ENCODE measurements at regions not wholly inside any gene's neighbourhood (a gene's known extent, or its start where the extent isn't known, plus 50 kb on each side); places are given as distances from the start of the nearest gene placed in this dataset.

DNA sequence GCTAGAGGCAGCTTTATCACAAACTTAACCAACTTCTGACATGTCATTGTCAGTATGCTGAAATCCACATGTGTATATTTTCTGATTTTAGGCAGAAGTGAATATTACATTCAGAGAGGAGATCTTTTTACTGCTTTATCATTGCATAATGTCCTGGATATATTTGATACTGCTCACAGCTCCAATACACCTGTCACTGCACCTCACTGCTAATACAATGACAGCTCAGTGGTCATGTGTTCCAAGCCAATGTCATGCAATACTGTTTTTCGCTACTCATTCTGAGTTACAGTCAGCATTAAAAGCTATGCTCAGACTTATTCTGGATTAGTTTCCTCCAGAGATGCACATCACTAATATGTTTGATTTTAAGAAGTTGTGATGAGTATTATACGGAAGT, 1604.6 kb downstream of the HACE1 start:
- 97% methylated on average over 2 of the region's 2 CpGs for whole genome bisulfite sequencing, 2 donors
- no peaks in the 10 kb centered on the region for H3K36me3 ChIP-seq
- no peak for DNase-seq (ENCODE audit: low spot score in 2 of 2)
- H3K27me3 ChIP-seq, result no peaks in the 10 kb centered on the region
- no peaks in the 10 kb centered on the region for H3K9me3 ChIP-seq
- no peak overlapping the region for H3K4me3 ChIP-seq
- no peaks in the 10 kb centered on the region for H3K4me1 ChIP-seq
- no peak overlapping the region for H3K27ac ChIP-seq
- TF ChIP-seq EP300 (IDR thresholded peaks at IDR 0.05) (no peak), POLR2A (IDR thresholded peaks at IDR 0.05) (no peak)
- TF ChIP-seq, protein P1, sequence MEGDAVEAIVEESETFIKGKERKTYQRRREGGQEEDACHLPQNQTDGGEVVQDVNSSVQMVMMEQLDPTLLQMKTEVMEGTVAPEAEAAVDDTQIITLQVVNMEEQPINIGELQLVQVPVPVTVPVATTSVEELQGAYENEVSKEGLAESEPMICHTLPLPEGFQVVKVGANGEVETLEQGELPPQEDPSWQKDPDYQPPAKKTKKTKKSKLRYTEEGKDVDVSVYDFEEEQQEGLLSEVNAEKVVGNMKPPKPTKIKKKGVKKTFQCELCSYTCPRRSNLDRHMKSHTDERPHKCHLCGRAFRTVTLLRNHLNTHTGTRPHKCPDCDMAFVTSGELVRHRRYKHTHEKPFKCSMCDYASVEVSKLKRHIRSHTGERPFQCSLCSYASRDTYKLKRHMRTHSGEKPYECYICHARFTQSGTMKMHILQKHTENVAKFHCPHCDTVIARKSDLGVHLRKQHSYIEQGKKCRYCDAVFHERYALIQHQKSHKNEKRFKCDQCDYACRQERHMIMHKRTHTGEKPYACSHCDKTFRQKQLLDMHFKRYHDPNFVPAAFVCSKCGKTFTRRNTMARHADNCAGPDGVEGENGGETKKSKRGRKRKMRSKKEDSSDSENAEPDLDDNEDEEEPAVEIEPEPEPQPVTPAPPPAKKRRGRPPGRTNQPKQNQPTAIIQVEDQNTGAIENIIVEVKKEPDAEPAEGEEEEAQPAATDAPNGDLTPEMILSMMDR (IDR thresholded peaks at IDR 0.05), result no peak

DNA sequence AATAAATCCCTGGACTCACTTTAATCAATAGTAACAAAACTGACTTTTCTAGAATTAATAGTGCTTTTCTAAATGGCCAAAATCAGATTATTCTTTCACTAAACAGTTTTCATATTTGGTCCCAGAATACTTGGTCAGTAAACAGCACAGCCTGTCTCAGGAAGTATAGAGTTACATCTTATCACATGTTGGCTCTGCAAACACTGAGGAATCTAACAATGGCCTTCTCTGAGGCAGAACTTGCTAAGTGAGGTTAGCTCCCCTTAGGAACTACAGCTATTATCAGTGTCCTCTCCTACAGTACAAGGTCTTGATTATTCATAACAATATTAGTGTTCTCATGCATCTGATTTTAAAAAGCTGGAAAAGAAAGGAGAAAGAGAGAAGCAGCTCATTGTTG, 1622.8 kb downstream of the HACE1 start:
- Histone ChIP-seq H3K9me3 (no peaks in the 10 kb centered on the region), H3K36me3 (no peaks in the 10 kb centered on the region), H3K4me3 (no peak overlapping the region), H3K27me3 (no peaks in the 10 kb centered on the region), H3K27ac (no peak overlapping the region), H3K4me1 (no peaks in the 10 kb centered on the region)
- DNase-seq (ENCODE audit: low spot score in 2 of 2), result no peak
- TF ChIP-seq POLR2A (IDR thresholded peaks at IDR 0.05) (no peak), EP300 (IDR thresholded peaks at IDR 0.05) (no peak)
- TF ChIP-seq, protein P1 (IDR thresholded peaks at IDR 0.05), result no peak

DNA sequence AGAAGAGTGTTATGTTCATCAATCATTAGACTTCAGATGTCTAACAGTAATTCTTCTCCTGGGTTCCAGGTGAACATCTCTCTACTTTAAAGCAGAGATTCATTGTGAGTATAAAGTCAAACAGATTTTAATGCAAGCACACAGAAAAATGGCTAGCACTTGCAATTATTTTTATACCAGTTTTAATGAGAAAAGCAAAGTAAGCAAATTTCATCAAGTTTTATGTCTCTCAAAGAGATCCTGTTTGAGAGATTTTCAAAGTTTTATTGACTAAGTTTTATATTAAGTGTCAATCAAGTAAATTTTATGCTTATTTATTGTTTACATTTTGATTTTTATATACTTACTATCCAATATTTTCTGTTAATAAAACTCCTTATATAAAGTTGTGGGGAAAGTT, 1628.5 kb downstream of the HACE1 start:
- H3K4me3 ChIP-seq, result no peak overlapping the region
- TF ChIP-seq EP300 (IDR thresholded peaks at IDR 0.05) (no peak), POLR2A (IDR thresholded peaks at IDR 0.05) (no peak)
- TF ChIP-seq, protein P1 (IDR thresholded peaks at IDR 0.05), result no peak
- no peaks in the 10 kb centered on the region for H3K27me3 ChIP-seq
- no peak overlapping the region for H3K27ac ChIP-seq
- H3K9me3 ChIP-seq, result peaks cover 0 to 13% (median 0%) of the 10 kb centered on the region in 4 donors
- no peaks in the 10 kb centered on the region for H3K4me1 ChIP-seq
- no peak for DNase-seq (ENCODE audit: low spot score in 2 of 2)
- no peaks in the 10 kb centered on the region for H3K36me3 ChIP-seq

DNA sequence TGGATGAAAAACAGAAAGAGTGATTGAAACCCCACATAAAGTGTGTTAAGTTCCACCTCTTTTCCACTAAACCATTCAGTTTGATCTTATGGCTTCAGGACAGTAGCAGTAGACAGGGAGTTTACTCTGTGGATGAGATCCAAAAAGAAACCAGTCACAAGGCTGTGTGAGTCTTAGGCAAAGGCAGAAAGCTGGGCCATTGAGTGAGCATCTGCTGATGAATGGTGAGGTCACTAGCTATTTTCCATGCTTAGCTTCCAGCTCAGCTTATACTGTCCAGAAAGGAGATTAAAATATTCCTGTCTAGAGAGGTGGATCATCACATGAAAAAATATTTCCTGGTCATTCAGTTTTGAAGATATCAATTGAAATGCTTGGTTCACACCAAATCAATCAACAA, 1643.9 kb downstream of the HACE1 start:
- Histone ChIP-seq H3K4me1 (no peaks in the 10 kb centered on the region), H3K4me3 (no peak overlapping the region), H3K9me3 (no peaks in the 10 kb centered on the region), H3K27ac (no peak overlapping the region), H3K36me3 (no peaks in the 10 kb centered on the region), H3K27me3 (no peaks in the 10 kb centered on the region)
- TF ChIP-seq, protein P1 (IDR thresholded peaks at IDR 0.05), result no peak
- TF ChIP-seq EP300 (IDR thresholded peaks at IDR 0.05) (no peak), POLR2A (IDR thresholded peaks at IDR 0.05) (no peak)
- DNase-seq (ENCODE audit: low spot score in 2 of 2), result no peak

DNA sequence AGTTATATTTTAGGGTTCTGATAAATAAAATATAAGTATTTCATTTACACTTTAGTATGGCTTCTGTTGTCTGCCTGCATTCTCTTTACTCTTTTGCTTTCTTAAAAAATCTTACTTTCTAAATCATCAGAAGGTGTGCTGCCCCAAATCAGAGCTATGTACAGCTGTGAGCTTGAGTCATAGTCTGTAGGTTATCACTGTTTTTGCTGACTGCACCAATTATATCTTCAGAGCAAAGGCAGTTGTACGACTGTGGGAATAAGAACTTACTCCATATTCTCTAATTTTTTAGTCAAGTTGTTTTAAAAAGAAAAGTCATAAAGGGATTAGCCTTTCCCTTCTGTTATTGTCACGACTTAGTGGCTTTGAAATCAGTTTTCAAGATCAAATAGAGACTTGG, 1649.0 kb downstream of the HACE1 start:
- no peak for DNase-seq (ENCODE audit: low spot score in 2 of 2)
- Histone ChIP-seq H3K36me3 (no peaks in the 10 kb centered on the region), H3K9me3 (no peaks in the 10 kb centered on the region), H3K27ac (no peak overlapping the region), H3K4me1 (no peaks in the 10 kb centered on the region), H3K27me3 (no peaks in the 10 kb centered on the region), H3K4me3 (no peak overlapping the region)
- 41 to 42% methylated on average over 2 of the region's 2 CpGs for WGBS, 2 donors
- TF ChIP-seq EP300 (IDR thresholded peaks at IDR 0.05) (no peak), POLR2A (IDR thresholded peaks at IDR 0.05) (no peak)
- TF ChIP-seq, protein P1 (IDR thresholded peaks at IDR 0.05), result no peak

Data from tibial nerve (tissue), 4 donors.